Memory B cell (primary cell): ENCODE measurements at regions not wholly inside any gene's neighbourhood (a gene's known extent, or its start where the extent isn't known, plus 50 kb on each side); places are given as distances from the start of the nearest gene placed in this dataset.

Experiments used
- ATAC-seq: fragments of 150-1000 bp; cut with Tn5 transposase; 2 replicates; pipeline ENCODE4 v1.10.0; 2021; ENCODE audit warnings: low read depth, mild to moderate bottlenecking, moderate library complexity
- DNase-seq, 2 donors: peaks; one replicate each; pipeline ENCODE4 v3.0.0; 2022; ENCODE audit warnings: low spot score in 2 of 2
- H3K27ac Mint-ChIP-seq: one replicate; pipeline ENCODE4 v1.8.0; 2022; ENCODE audit warnings: mild to moderate bottlenecking, moderate library complexity, mixed read lengths
- H3K27me3 Mint-ChIP-seq: one replicate; pipeline ENCODE4 v1.8.0; 2022; ENCODE audit warnings: mixed read lengths
- H3K36me3 Mint-ChIP-seq: one replicate; pipeline ENCODE4 v1.8.0; 2022; ENCODE audit warnings: mild to moderate bottlenecking, mixed read lengths
- H3K4me1 Mint-ChIP-seq: one replicate; pipeline ENCODE4 v1.8.0; 2022; ENCODE audit warnings: mixed read lengths
- H3K4me3 Mint-ChIP-seq: one replicate; pipeline ENCODE4 v1.8.0; 2022; ENCODE audit warnings: mild to moderate bottlenecking, moderate library complexity, mixed read lengths
- H3K9me3 Mint-ChIP-seq: one replicate; pipeline ENCODE4 v1.8.0; 2022; ENCODE audit warnings: mixed read lengths

- Mint-ChIP-seq H3K27ac (no peak overlapping the region), H3K4me3 (no peak overlapping the region), H3K9me3 (no peaks in the 10 kb centered on the region), H3K4me1 (no peaks in the 10 kb centered on the region), H3K27me3 (peaks cover 2% of the 10 kb centered on the region), H3K36me3 (no peaks in the 10 kb centered on the region)
- ATAC-seq (no peak), DNase-seq (no peak)
These were observed 288.3 kb upstream of the AJAP1 start for GRCh38 chr1:4366091-4366490.

GRCh38 chr1:4367230-4367777 is 287.1 kb upstream of the AJAP1 start:
- Mint-ChIP-seq H3K27me3 (peaks cover 2% of the 10 kb centered on the region), H3K27ac (no peak overlapping the region), H3K4me1 (no peaks in the 10 kb centered on the region), H3K4me3 (no peak overlapping the region), H3K36me3 (no peaks in the 10 kb centered on the region), H3K9me3 (no peaks in the 10 kb centered on the region)
- ATAC-seq (no peak), DNase-seq (no peak)

- H3K27ac Mint-ChIP-seq, result no peak overlapping the region
These were observed 285.1 kb upstream of the AJAP1 start for GRCh38 chr1:4369335-4369734.

GRCh38 chr1:4371849-4372248 is 282.6 kb upstream of the AJAP1 start:
- H3K27ac Mint-ChIP-seq, result no peak overlapping the region
- H3K36me3 Mint-ChIP-seq, result no peaks in the 10 kb centered on the region
- H3K9me3 Mint-ChIP-seq, result peaks cover 7% of the 10 kb centered on the region
- DNase-seq (no peak), ATAC-seq (no peak)
- H3K27me3 Mint-ChIP-seq, result peaks cover 10% of the 10 kb centered on the region
- H3K4me3 Mint-ChIP-seq, result no peak overlapping the region
- H3K4me1 Mint-ChIP-seq, result no peaks in the 10 kb centered on the region

More at GRCh38 chr1:4369335-4369734, 285.1 kb upstream of the AJAP1 start:
- no peaks in the 10 kb centered on the region for H3K36me3 Mint-ChIP-seq
- H3K4me3 Mint-ChIP-seq, result no peak overlapping the region
- no peaks in the 10 kb centered on the region for H3K4me1 Mint-ChIP-seq
- peaks cover 7% of the 10 kb centered on the region for H3K9me3 Mint-ChIP-seq
- ATAC-seq, result no peak
- peaks cover 8% of the 10 kb centered on the region for H3K27me3 Mint-ChIP-seq
- DNase-seq, result no peak

- H3K27ac Mint-ChIP-seq, result no peak overlapping the region
- DNase-seq (no peak), ATAC-seq (no peak)
- peaks cover 7% of the 10 kb centered on the region for H3K9me3 Mint-ChIP-seq
- no peaks in the 10 kb centered on the region for H3K4me1 Mint-ChIP-seq
- no peaks in the 10 kb centered on the region for H3K36me3 Mint-ChIP-seq
- H3K4me3 Mint-ChIP-seq, result no peak overlapping the region
- peaks cover 13% of the 10 kb centered on the region for H3K27me3 Mint-ChIP-seq
These were observed 278.6 kb upstream of the AJAP1 start for GRCh38 chr1:4375812-4376211.

- Mint-ChIP-seq H3K4me1 (no peaks in the 10 kb centered on the region), H3K4me3 (no peak overlapping the region), H3K27me3 (peaks cover 5% of the 10 kb centered on the region), H3K27ac (no peak overlapping the region), H3K36me3 (no peaks in the 10 kb centered on the region), H3K9me3 (peaks cover 7% of the 10 kb centered on the region)
- no peak for DNase-seq
- ATAC-seq, result no peak
These were observed 274.8 kb upstream of the AJAP1 start for GRCh38 chr1:4379451-4380175.

GRCh38 chr1:4380564-4381168 is 273.7 kb upstream of the AJAP1 start:
- Mint-ChIP-seq H3K4me3 (no peak overlapping the region), H3K36me3 (no peaks in the 10 kb centered on the region), H3K4me1 (no peaks in the 10 kb centered on the region), H3K9me3 (peaks cover 7% of the 10 kb centered on the region), H3K27me3 (peaks cover 5% of the 10 kb centered on the region), H3K27ac (no peak overlapping the region)
- DNase-seq, result no peak
- no peak for ATAC-seq

GRCh38 chr1:4393191-4393590 is 261.2 kb upstream of the AJAP1 start:
- no peak overlapping the region for H3K4me3 Mint-ChIP-seq
- H3K4me1 Mint-ChIP-seq, result no peaks in the 10 kb centered on the region
- ATAC-seq, result no peak
- H3K27me3 Mint-ChIP-seq, result peaks cover 5% of the 10 kb centered on the region
- no peak overlapping the region for H3K27ac Mint-ChIP-seq
- no peaks in the 10 kb centered on the region for H3K36me3 Mint-ChIP-seq
- H3K9me3 Mint-ChIP-seq, result peaks cover 9% of the 10 kb centered on the region
- DNase-seq, result no peak

- Mint-ChIP-seq H3K27ac (no peak overlapping the region), H3K4me3 (no peak overlapping the region), H3K27me3 (peaks cover 5% of the 10 kb centered on the region), H3K36me3 (no peaks in the 10 kb centered on the region), H3K9me3 (peaks cover 7% of the 10 kb centered on the region), H3K4me1 (no peaks in the 10 kb centered on the region)
- ATAC-seq, result no peak
- no peak for DNase-seq
These were observed 260.0 kb upstream of the AJAP1 start for GRCh38 chr1:4394366-4394765.

- no peaks in the 10 kb centered on the region for H3K4me1 Mint-ChIP-seq
- no peak for ATAC-seq
- no peak overlapping the region for H3K4me3 Mint-ChIP-seq
- no peaks in the 10 kb centered on the region for H3K36me3 Mint-ChIP-seq
- peaks cover 7% of the 10 kb centered on the region for H3K9me3 Mint-ChIP-seq
- H3K27ac Mint-ChIP-seq, result no peak overlapping the region
- DNase-seq, result no peak
- H3K27me3 Mint-ChIP-seq, result peaks cover 5% of the 10 kb centered on the region
These were observed 259.3 kb upstream of the AJAP1 start for GRCh38 chr1:4395158-4395557.

- peaks cover 4% of the 10 kb centered on the region for H3K27me3 Mint-ChIP-seq
- H3K9me3 Mint-ChIP-seq, result peaks cover 7% of the 10 kb centered on the region
- H3K4me1 Mint-ChIP-seq, result no peaks in the 10 kb centered on the region
- H3K27ac Mint-ChIP-seq, result no peak overlapping the region
- no peaks in the 10 kb centered on the region for H3K36me3 Mint-ChIP-seq
- no peak for ATAC-seq
- no peak overlapping the region for H3K4me3 Mint-ChIP-seq
- DNase-seq, result no peak
These were observed 258.7 kb upstream of the AJAP1 start for GRCh38 chr1:4395676-4396075.

GRCh38 chr1:4396551-4396950 is 257.9 kb upstream of the AJAP1 start:
- DNase-seq (no peak), ATAC-seq (no peak)
- Mint-ChIP-seq H3K4me1 (no peaks in the 10 kb centered on the region), H3K27me3 (no peaks in the 10 kb centered on the region), H3K4me3 (no peak overlapping the region), H3K36me3 (no peaks in the 10 kb centered on the region), H3K27ac (no peak overlapping the region), H3K9me3 (peaks cover 7% of the 10 kb centered on the region)

- Mint-ChIP-seq H3K4me3 (no peak overlapping the region), H3K4me1 (no peaks in the 10 kb centered on the region), H3K36me3 (no peaks in the 10 kb centered on the region), H3K9me3 (peaks cover 7% of the 10 kb centered on the region), H3K27ac (no peak overlapping the region), H3K27me3 (peaks cover 2% of the 10 kb centered on the region)
- DNase-seq (no peak), ATAC-seq (no peak)
These were observed 257.2 kb upstream of the AJAP1 start for GRCh38 chr1:4397196-4397595.

GRCh38 chr1:4402032-4402431 is 252.4 kb upstream of the AJAP1 start:
- Mint-ChIP-seq H3K36me3 (no peaks in the 10 kb centered on the region), H3K4me3 (no peak overlapping the region), H3K27ac (no peak overlapping the region), H3K9me3 (no peaks in the 10 kb centered on the region), H3K27me3 (peaks cover 2% of the 10 kb centered on the region), H3K4me1 (no peaks in the 10 kb centered on the region)
- ATAC-seq, result no peak
- DNase-seq, result no peak
